ENCODE measurements at regions not wholly inside any gene's neighbourhood (a gene's known extent, or its start where the extent isn't known, plus 50 kb on each side); places are given as distances from the start of the nearest gene placed in this dataset.
A peak's percentile ranks its signal among the peaks of the same experiment; 100 is the strongest.

GRCh38 chr6:111997078-111997852 lies 56.6 kb upstream of the CCN6 start:
- Histone ChIP-seq H3K9ac (ENCODE audit: low read length) (peak overlapping the region; percentile 42), H3K4me3 (ENCODE audit: low read length) (no peak overlapping the region), H3K27me3 (ENCODE audit: insufficient read depth, low read depth, low read length) (no peaks in the 10 kb centered on the region), H3F3A (ENCODE audit: insufficient read depth, low read length, poor library complexity, severe bottlenecking) (no peaks in the 10 kb centered on the region), H3K79me2 (replicated peaks; ENCODE audit: insufficient read depth, low read length) (no peaks in the 10 kb centered on the region), H3K9me2 (ENCODE audit: insufficient read depth, low read length) (no peaks in the 10 kb centered on the region), H3K27ac (ENCODE audit: low read length) (peak overlapping the region; percentile 46), H3K36me3 (ENCODE audit: insufficient read depth, low read length) (no peaks in the 10 kb centered on the region), H4K20me1 (ENCODE audit: insufficient read depth) (no peaks in the 10 kb centered on the region), H3K4me2 (ENCODE audit: low read length) (peak overlapping the region; percentile 2), H2AFZ (ENCODE audit: low read depth, low read length) (peak overlapping the region; percentile 53), H3K9me3 (ENCODE audit: low read length) (no peaks in the 10 kb centered on the region)
- TF ChIP-seq EP300 (conservative IDR thresholded peaks at IDR 0.05; ENCODE audit: poor library complexity, severe bottlenecking) (peak; percentile 34), TAF1 (IDR thresholded peaks at IDR 0.05; ENCODE audit: low read depth) (no peak), POLR2AphosphoS5 (IDR thresholded peaks at IDR 0.05) (peak; percentile 47), SMC3 (conservative IDR thresholded peaks at IDR 0.05; ENCODE audit: poor library complexity) (peak; percentile 98), CTCF (IDR thresholded peaks at IDR 0.05; ENCODE audit: poor library complexity, severe bottlenecking) (peak; percentile 98), RAD21 (conservative IDR thresholded peaks at IDR 0.05) (peak; percentile 99), EZH2 (IDR thresholded peaks at IDR 0.05; ENCODE audit: borderline replicate concordance, insufficient read depth, low read length, poor library complexity, severe bottlenecking) (no peak), MXI1 (conservative IDR thresholded peaks at IDR 0.05; ENCODE audit: poor library complexity, severe bottlenecking) (peak; percentile 39), REST (IDR thresholded peaks at IDR 0.05; ENCODE audit: borderline replicate concordance) (peak; percentile 20)

GRCh38 chr6:111997853-111998208 lies 56.1 kb upstream of the CCN6 start:
- TF ChIP-seq EP300 (conservative IDR thresholded peaks at IDR 0.05; ENCODE audit: poor library complexity, severe bottlenecking), result no peak
- Histone ChIP-seq H3K36me3 (ENCODE audit: insufficient read depth, low read length) (no peaks in the 10 kb centered on the region), H2AFZ (ENCODE audit: low read depth, low read length) (peak overlapping the region; percentile 53), H3K4me2 (ENCODE audit: low read length) (no peak overlapping the region), H3K4me3 (ENCODE audit: low read length) (no peak overlapping the region), H3K79me2 (replicated peaks; ENCODE audit: insufficient read depth, low read length) (no peaks in the 10 kb centered on the region), H3K9me3 (ENCODE audit: low read length) (no peaks in the 10 kb centered on the region), H3K9ac (ENCODE audit: low read length) (peak overlapping the region; percentile 42), H3F3A (ENCODE audit: insufficient read depth, low read length, poor library complexity, severe bottlenecking) (no peaks in the 10 kb centered on the region), H3K27me3 (ENCODE audit: insufficient read depth, low read depth, low read length) (no peaks in the 10 kb centered on the region), H3K9me2 (ENCODE audit: insufficient read depth, low read length) (no peaks in the 10 kb centered on the region), H3K27ac (ENCODE audit: low read length) (peak overlapping the region; percentile 46), H4K20me1 (ENCODE audit: insufficient read depth) (no peaks in the 10 kb centered on the region)
